H1 (cell line): ENCODE measurements at regions not wholly inside any gene's neighbourhood (a gene's known extent, or its start where the extent isn't known, plus 50 kb on each side); places are given as distances from the start of the nearest gene placed in this dataset.
"Not testable (repeated sequence)": the region's sequence is repeated elsewhere in the genome, so short reads cannot be mapped to it uniquely, and the experiment has no call there.

Experiments
- CTCF ChIA-PET: fragments of 300-600 bp; sonication (Branson Sonifier 250); formaldehyde crosslinking; loops from one replicate; lab custom pipeline; 2021; ENCODE audit not compliant: partially characterized antibody; lab: Charles Lee
- POLR2A ChIA-PET: fragments of 300-600 bp; sonication (Branson Sonifier 250); formaldehyde crosslinking; loops from one replicate; lab custom pipeline; 2021; ENCODE audit warnings: inconsistent platforms; ENCODE audit not compliant: partially characterized antibody; lab: Charles Lee
- DNase-seq, 2 experiments: peaks; one replicate each; pipeline versions ENCODE4 v3.0.0 to v3.0.0-alpha.2; 2010 to 2022; ENCODE audit warnings: low spot score in 2 of 2, low read depth in 1 of 2, mixed read lengths in 1 of 2
- FAIRE-seq: peaks from 2 replicates; lab custom pipeline; 2011; peaks lifted over from hg19 to GRCh38; lab: Jason Lieb, UNC
- H2AFZ ChIP-seq: 2 replicates; pipeline ENCODE4 v1.8.1; 2012; ENCODE audit warnings: low read length, inconsistent platforms
- H2AK5ac ChIP-seq: 2 replicates; pipeline ENCODE4 v1.6.1; 2013; ENCODE audit warnings: low read depth, low read length
- H2BK120ac ChIP-seq: replicated peaks from 2 replicates; pipeline ENCODE3; 2013; ENCODE audit warnings: low read depth, low read length, inconsistent platforms
- H2BK12ac ChIP-seq: 2 replicates; pipeline ENCODE4 v1.6.1; 2013; ENCODE audit warnings: low read depth, low read length
- H2BK15ac ChIP-seq: 2 replicates; pipeline ENCODE4 v1.6.1; 2013; ENCODE audit warnings: low read length
- H2BK20ac ChIP-seq: 2 replicates; pipeline ENCODE4 v1.6.1; 2013; ENCODE audit warnings: low read length
- H2BK5ac ChIP-seq: 2 replicates; pipeline ENCODE4 v1.6.1; 2013; ENCODE audit warnings: low read depth, low read length
- H3K14ac ChIP-seq: 2 replicates; pipeline ENCODE4 v1.6.1; 2013; ENCODE audit warnings: inconsistent platforms; ENCODE audit not compliant: insufficient read length
- H3K18ac ChIP-seq: 2 replicates; pipeline ENCODE4 v1.6.1; 2013; ENCODE audit warnings: low read length; ENCODE audit errors: extremely low read depth
- H3K23ac ChIP-seq: 2 replicates; pipeline ENCODE4 v1.6.1; 2013; ENCODE audit warnings: inconsistent platforms; ENCODE audit not compliant: insufficient read length
- H3K23me2 ChIP-seq: 2 replicates; pipeline ENCODE4 v1.6.1; 2013; ENCODE audit warnings: low read depth, low read length
- H3K27ac ChIP-seq: 2 replicates; pipeline ENCODE4 v1.6.1; 2011; ENCODE audit warnings: low read depth, low read length, inconsistent platforms
- H3K27me3 ChIP-seq, 4 experiments: replicated peaks in 1 of 4; 1 replicate in 1 of 4; 2 replicates in 3 of 4; pipeline versions ENCODE4 v1.6.1 to v1.8.1; 2011 to 2013; ENCODE audit warnings: low read length in 3 of 4, mild to moderate bottlenecking in 3 of 4, inconsistent platforms in 2 of 4, mixed read lengths in 2 of 4, moderate library complexity in 1 of 4; ENCODE audit not compliant: control insufficient read depth in 3 of 4, insufficient read depth in 3 of 4; ENCODE audit errors: extremely low read depth in 1 of 4
- H3K36me3 ChIP-seq, 4 experiments: 2 replicates each; pipeline versions ENCODE4 v1.6.1 to v1.8.1; 2011 to 2013; ENCODE audit warnings: mild to moderate bottlenecking in 4 of 4, low read length in 3 of 4, moderate library complexity in 2 of 4, control low read depth in 1 of 4, inconsistent platforms in 1 of 4; ENCODE audit not compliant: insufficient read depth in 4 of 4, control insufficient read depth in 2 of 4
- H3K4ac ChIP-seq: replicated peaks from 2 replicates; pipeline ENCODE3; 2013; ENCODE audit warnings: low read length, low read depth, mixed read lengths, inconsistent platforms; ENCODE audit not compliant: insufficient read length
- H3K4me1 ChIP-seq, 4 experiments: replicated peaks in 1 of 4; 1 replicate in 1 of 4; 2 replicates in 3 of 4; pipeline versions ENCODE4 v1.6.1 to v1.8.1; 2011 to 2013; ENCODE audit warnings: low read length in 3 of 4, inconsistent platforms in 2 of 4, mixed read lengths in 1 of 4; ENCODE audit not compliant: insufficient read depth in 4 of 4, control insufficient read depth in 3 of 4
- H3K4me2 ChIP-seq, 2 experiments: 2 replicates each; pipeline versions ENCODE4 v1.6.1 to v1.8.1; 2011 to 2013; ENCODE audit warnings: low read depth in 2 of 2, low read length in 2 of 2, control low read depth in 1 of 2, inconsistent platforms in 1 of 2, mild to moderate bottlenecking in 1 of 2; ENCODE audit not compliant: insufficient read depth in 1 of 2
- H3K4me3 ChIP-seq, 4 experiments: fragments of 200-600, 300-600 bp in 1 of 4; sonication (generic), shearing (Covaris generic), sonication (Bioruptor Twin) in 1 of 4; 2 replicates each; pipeline versions ENCODE4 v1.5.1 to v1.8.1; 2011 to 2016; ENCODE audit warnings: low read length in 4 of 4, low read depth in 3 of 4, control low read depth in 2 of 4, inconsistent platforms in 2 of 4, mild to moderate bottlenecking in 2 of 4, mixed read lengths in 1 of 4, moderate library complexity in 1 of 4; ENCODE audit not compliant: insufficient read depth in 2 of 4; ENCODE audit errors: extremely low read depth in 1 of 4
- H3K56ac ChIP-seq: replicated peaks from 2 replicates; pipeline ENCODE3; 2013; ENCODE audit warnings: low read depth, mild to moderate bottlenecking, mixed read lengths, low read length, inconsistent platforms; ENCODE audit not compliant: insufficient read length
- H3K79me1 ChIP-seq: 2 replicates; pipeline ENCODE4 v1.6.1; 2013; ENCODE audit warnings: low read depth, low read length, control low read depth
- H3K79me2 ChIP-seq, 2 experiments: 2 replicates each; pipeline versions ENCODE4 v1.6.1 to v1.8.1; 2012 to 2013; ENCODE audit warnings: low read length in 2 of 2, mild to moderate bottlenecking in 2 of 2, inconsistent platforms in 1 of 2; ENCODE audit not compliant: insufficient read depth in 2 of 2, control insufficient read depth in 1 of 2
- H3K9ac ChIP-seq, 4 experiments: replicated peaks in 1 of 4; 1 replicate in 1 of 4; 2 replicates in 3 of 4; pipeline versions ENCODE4 v1.6.1 to v1.8.1; 2011 to 2013; ENCODE audit warnings: low read depth in 3 of 4, low read length in 3 of 4, control low read depth in 2 of 4, mild to moderate bottlenecking in 2 of 4, moderate library complexity in 2 of 4, inconsistent platforms in 1 of 4; ENCODE audit errors: extremely low read depth in 1 of 4
- H3K9me3 ChIP-seq, 2 experiments: 2 replicates each; pipeline versions ENCODE4 v1.6.1 to v1.8.1; 2012 to 2013; ENCODE audit warnings: mild to moderate bottlenecking in 2 of 2, moderate library complexity in 2 of 2, control low read depth in 1 of 2, inconsistent platforms in 1 of 2, low read depth in 1 of 2, low read length in 1 of 2, mixed read lengths in 1 of 2; ENCODE audit not compliant: insufficient read depth in 2 of 2
- H4K20me1 ChIP-seq, 2 experiments: replicated peaks in 1 of 2; 2 replicates each; pipeline versions ENCODE3 to v1.8.1; 2011 to 2013; ENCODE audit warnings: inconsistent platforms in 2 of 2, low read length in 2 of 2, mild to moderate bottlenecking in 1 of 2; ENCODE audit not compliant: insufficient read depth in 2 of 2, control insufficient read depth in 1 of 2
- H4K5ac ChIP-seq: 2 replicates; pipeline ENCODE4 v1.6.1; 2013; ENCODE audit warnings: low read length, low read depth, mixed read lengths, inconsistent platforms; ENCODE audit not compliant: insufficient read length
- H4K8ac ChIP-seq: 2 replicates; pipeline ENCODE4 v1.8.0; 2013; ENCODE audit warnings: mild to moderate bottlenecking, moderate library complexity, low read length, inconsistent platforms; ENCODE audit not compliant: insufficient read depth; ENCODE audit errors: extremely low read depth
- H4K91ac ChIP-seq: replicated peaks from 2 replicates; pipeline ENCODE3; 2013; ENCODE audit warnings: low read length, mixed read lengths, inconsistent platforms; ENCODE audit not compliant: insufficient read length
- WGBS, 2 experiments: shearing (Covaris generic) in 1 of 2; methylation state at CpG; one replicate each; pipeline versions ENCODE4 v1.1.6 to v1.1.7; 2013 to 2015; ENCODE audit warnings: low lambda C conversion rate in 2 of 2, mixed read lengths in 2 of 2, inconsistent platforms in 1 of 2, low coverage in 1 of 2, missing lambda C conversion rate in 1 of 2; ENCODE audit not compliant: insufficient replicate concordance in 2 of 2, insufficient coverage in 1 of 2, insufficient read length in 1 of 2; ENCODE audit errors: extremely low coverage in 1 of 2, missing lambda C conversion rate in 1 of 2; 5-methylcytosine and 5-hydroxymethylcytosine counted together

- H3K9me3 ChIP-seq, H2BK12ac ChIP-seq, H4K5ac ChIP-seq, H2BK15ac ChIP-seq, H2AFZ ChIP-seq, H3K23me2 ChIP-seq, H2AK5ac ChIP-seq, H3K56ac ChIP-seq, H4K8ac ChIP-seq, H3K14ac ChIP-seq, DNase-seq, H3K27me3 ChIP-seq, H2BK20ac ChIP-seq, H3K23ac ChIP-seq, H3K79me1 ChIP-seq, H4K91ac ChIP-seq, H3K79me2 ChIP-seq, H4K20me1 ChIP-seq, FAIRE-seq, H3K4me1 ChIP-seq, H2BK120ac ChIP-seq, H3K18ac ChIP-seq, H3K27ac ChIP-seq, H3K4me3 ChIP-seq, H3K36me3 ChIP-seq, H2BK5ac ChIP-seq, H3K4ac ChIP-seq, H3K9ac ChIP-seq, H3K4me2 ChIP-seq: not testable (repeated sequence)
- ChIA-PET POLR2A (interaction anchor here (1.4 kb wide), 1 partner anchor 353 kb away, joined by 3 read pairs; no protein-coding TSS in a partner anchor), CTCF (interaction anchor here (1.1 to 5.2 kb wide), 3 partner anchors 157 to 308 kb away, joined by 3 to 43 read pairs (median 4); no protein-coding TSS in a partner anchor)
- WGBS, 2 experiments: 93% methylated on average over 18 of the region's 31 CpGs; no CpG with 5 or more reads in 1 of the 2 experiments
These were observed 124.1 kb upstream of the NT5E start for GRCh38 chr6:85325811-85326210.
